ENCODE measurements at regions not wholly inside any gene's neighbourhood (a gene's known extent, or its start where the extent isn't known, plus 50 kb on each side); places are given as distances from the start of the nearest gene placed in this dataset.
"Not testable (repeated sequence)": the region's sequence is repeated elsewhere in the genome, so short reads cannot be mapped to it uniquely, and the experiment has no call there.

DNA sequence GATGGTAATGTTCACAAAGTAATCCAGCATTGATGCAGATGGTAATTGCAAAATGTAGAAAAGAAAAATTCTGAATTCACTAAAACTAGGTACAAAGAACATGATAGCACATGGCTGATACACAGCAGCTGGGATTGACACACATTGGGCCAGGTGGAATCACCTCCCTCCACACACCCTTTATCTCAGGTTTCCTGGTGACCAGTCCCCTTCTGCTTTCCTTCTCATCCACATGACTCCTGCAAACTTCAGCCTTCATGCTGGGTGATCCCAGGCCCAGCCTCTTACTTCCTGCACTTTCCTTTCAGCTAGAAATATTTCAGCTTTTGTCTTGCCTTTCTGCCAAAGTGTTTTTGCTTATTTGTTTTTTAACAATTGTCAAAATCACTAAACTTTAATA is 246.9 kb downstream of the LNPK start:
- DNase-seq = no peak

GRCh38 chr2:175750195-175750594 is 251.9 kb downstream of the LNPK start:
- DNase-seq = no peak

DNA sequence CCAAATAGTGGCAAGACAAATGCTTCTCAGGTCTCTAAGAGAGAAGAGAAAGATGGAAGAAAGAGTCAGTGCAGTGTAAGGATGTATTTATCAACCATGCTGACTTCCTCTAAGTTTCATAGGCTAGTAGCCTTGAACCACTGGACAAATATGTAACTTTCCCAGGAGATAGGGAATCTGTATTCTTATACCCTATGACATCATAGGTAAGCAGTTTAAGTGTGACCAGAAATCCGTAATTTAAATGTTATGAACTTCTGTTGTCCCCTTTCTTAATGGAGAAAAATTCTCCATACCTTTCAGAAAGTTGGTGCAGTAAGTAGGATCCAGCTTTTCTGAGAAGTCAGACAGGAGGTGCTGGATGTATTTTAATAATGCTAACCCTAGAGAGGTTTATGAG is 256.2 kb downstream of the LNPK start:
- no peak for DNase-seq

- no peak for DNase-seq
Observed at GRCh38 chr2:175744000-175744399, 258.1 kb downstream of the LNPK start.

- no peak for DNase-seq
Observed at GRCh38 chr2:175743011-175743410, 259.1 kb downstream of the LNPK start.

DNA sequence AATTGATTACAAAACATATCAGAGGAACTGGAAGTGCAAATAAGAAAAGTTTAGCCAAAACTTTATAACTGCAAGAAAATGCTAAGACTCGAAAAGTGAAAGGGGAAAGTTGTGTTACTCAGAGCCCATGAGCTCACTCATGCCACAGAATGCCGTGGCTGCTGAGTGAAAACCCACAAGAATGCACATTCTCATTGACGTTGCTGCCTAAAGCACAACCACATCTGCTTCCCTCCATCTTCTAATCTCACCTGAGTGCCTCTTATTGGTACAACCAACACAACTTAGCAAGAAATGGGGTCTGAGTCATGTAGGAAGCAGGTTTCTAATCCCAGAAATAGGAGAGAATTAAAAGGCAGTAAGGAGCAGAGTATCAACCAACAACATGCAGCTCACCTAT is 259.7 kb downstream of the LNPK start:
- DNase-seq = no peak

- no peak for DNase-seq
Observed at GRCh38 chr2:175741164-175741563, 260.9 kb downstream of the LNPK start.

DNA sequence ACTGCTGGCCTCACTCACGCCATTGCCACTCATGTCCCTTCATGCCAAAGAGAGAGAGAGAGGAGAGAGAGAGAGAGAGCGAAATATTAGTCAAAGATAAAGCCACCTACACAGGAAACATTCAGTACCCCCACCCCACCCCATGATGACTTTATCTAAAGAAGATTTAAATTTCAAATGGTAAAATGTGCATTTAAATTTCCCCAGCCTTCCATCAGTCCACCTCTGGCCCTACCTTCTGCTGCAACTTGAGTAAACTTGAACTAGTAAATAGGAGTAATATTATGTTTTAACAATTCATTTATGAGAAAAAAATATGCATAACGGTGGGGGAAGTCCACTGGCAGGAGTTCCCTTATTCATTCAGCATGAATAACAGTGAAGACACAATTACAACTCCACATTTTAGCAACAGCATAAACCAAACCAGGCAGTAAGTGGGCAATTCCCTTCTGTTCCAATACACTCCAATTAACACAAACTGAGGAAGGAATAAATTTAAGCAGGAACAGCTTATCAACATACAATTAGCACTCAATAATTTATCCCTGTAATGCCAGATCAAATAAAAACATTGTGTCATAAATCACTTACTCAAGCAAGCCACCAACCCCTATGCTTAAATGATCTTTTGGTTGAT is 264.2 kb downstream of the LNPK start:
- DNase-seq = peak; percentile 42

DNA sequence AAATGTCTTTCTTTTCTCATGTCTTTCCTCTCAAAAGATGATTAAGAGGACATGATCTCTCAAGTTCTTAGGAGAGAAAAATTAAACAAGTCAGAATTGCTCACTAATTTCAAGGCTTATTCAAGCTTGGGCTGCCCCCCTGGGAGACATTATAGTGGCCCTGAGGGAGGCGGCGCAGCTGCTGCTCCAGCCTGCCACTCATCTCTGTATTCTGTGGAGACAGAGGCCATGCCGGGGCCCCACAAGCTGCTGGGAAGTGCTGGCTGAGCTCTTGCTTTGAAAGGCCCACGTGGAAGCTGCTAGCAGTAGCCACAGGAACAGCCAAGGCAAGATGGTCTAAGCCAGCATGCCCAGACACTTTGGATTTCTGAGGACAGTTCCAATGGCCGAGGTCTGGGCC is 267.4 kb downstream of the LNPK start:
- DNase-seq = no peak

- DNase-seq = no peak
Observed at GRCh38 chr2:175732531-175732930, 269.5 kb downstream of the LNPK start.

DNA sequence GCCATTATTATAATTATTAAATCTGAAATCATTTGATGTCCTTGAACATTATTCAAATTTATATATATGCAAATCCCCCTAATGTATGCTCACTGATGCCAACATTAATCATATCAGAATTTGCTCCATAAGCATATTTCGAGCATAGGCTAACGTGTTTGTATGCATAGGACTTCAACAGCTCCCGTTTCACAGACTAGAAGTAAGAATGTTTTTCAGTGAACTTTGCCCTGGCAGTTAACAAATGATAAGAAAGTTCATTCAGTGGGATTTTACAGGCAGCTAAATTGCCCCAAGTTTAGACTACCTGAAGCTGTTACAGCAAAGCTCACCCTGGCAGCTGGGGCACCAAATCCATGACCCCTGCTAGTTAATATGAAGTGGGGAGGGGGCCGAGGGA is 272.0 kb downstream of the LNPK start:
- no peak for DNase-seq

- no peak for DNase-seq
Observed at GRCh38 chr2:175729049-175729706, 272.9 kb downstream of the LNPK start.

- DNase-seq = no peak
Observed at GRCh38 chr2:175728032-175728431, 274.0 kb downstream of the LNPK start.

DNA sequence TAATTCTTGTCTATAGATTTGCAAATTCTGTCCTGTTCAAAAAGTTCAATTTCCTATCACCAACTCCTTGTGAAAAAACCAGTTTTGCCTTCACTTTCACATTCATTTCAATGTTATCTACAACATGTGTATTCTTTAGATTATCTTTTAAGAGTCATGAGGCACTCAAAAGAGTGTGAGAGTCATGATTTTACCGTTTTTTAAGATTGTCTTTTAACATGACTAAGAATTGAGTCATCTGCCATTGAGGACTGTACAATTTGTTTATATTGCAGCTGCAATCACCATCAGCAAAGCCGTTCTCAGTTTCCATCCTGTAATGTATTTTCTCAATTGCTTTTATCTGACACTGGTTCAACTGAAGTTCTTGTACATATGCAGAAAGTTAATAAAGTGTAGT is 275.8 kb downstream of the LNPK start:
- no peak for DNase-seq

GRCh38 chr2:175709248-175709647 is 292.8 kb downstream of the LNPK start:
- DNase-seq = no peak

GRCh38 chr2:175707322-175707721 is 294.7 kb downstream of the LNPK start:
- no peak for DNase-seq

GRCh38 chr2:175704568-175704967 is 297.5 kb downstream of the LNPK start:
- not testable (repeated sequence) for DNase-seq

DNA sequence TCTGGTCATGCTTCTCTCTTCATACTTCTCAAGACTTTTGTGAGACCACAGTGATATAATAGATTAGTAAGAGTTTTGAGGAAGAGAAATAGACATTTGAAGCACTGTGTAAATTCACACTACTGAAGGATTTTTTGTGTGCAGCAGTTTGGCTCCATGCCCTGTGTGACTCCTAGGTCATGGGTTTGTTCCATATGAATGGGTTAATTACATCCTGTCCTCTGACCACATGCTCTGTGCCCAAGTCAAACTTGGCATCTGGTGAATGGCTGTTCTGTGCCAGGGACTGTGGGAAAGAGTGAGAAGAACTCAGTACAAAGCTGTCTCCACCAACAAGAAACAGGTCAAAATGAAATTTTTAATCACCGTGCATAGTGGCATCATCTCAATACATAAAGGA is 304.0 kb downstream of the LNPK start:
- DNase-seq = no peak

- DNase-seq = peak; percentile 47
Observed at GRCh38 chr2:175690113-175690837, 311.8 kb downstream of the LNPK start.

DNA sequence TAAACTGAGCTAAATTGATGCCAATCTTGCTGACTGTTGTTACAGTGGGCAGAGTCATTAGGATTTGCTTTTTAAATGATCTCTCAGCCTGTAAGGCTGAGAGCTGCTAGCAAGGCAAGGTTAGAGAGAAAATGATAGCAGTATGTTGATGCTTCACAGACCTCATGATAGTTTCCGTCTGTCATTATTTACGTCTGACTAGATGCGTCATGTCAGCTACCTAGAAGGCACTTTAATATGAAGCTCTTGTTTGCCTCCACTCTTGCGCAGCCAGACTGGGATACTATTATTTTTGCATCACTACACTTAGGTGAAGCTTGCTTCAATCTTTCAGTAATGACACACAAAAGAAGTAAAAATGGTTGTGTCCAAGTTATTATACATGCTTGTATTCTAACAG is 313.8 kb downstream of the LNPK start:
- no peak for DNase-seq

GRCh38 chr2:175687465-175687864 is 314.6 kb downstream of the LNPK start:
- no peak for DNase-seq

DNA sequence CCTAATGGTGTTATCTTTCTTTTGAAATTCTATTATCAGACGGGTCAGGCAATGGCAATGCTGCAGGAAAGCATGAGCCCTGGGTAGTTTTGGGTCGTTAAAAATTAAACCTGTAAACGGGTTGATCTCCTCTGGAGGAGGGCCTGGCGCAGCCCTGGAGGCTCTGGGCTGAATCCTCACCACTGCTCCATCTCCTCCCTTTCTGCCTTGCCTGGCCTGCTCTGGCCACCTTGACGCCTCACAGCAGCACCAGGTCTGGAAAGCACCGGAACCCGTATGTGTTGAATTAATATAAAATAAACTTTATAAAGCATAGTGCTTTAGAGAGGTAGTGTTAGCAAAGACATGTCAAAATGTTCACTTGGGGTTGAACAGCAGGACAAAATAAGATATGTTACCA is 316.1 kb downstream of the LNPK start:
- no peak for DNase-seq

DNA sequence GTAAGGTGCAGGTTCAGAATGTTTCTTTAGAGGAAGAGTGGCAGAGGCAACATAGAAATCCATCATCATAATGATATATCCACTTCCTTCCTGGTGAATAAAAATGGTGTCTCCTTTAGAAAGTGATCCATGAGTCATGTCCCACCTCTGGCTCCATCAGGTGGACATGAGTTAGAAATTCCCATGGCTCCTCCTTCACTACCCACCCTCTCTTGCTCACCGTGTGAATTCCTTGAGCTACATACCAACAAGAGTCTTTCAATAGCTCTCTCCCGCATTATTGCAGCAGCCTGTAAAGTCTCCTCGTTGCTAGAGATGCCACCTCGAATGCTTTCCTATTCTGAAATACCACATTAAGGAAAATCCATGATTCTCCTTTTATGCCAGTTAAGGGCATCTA is 317.6 kb downstream of the LNPK start:
- no peak for DNase-seq

DNA sequence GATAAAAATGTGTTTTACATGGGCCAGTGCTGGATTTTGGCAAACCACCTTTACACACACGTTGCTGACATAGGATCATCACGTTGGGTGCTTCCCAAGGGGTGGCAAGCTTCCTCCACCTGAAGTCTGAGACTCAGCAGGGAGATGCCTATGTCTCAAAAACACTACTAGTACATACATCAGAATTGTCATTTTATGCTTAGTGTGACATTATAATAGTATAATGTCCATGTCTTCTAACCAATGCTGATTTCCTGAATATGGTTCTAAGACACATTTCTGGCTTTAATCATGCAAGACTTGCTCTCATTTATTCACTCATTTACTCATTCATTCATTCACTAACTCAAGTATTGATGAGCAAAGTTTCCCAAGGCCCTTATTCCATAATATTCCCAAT is 322.3 kb downstream of the LNPK start:
- DNase-seq = no peak

Measured in NCI-H2081 treated with DMSO at 0.1 percent for 48 hours (cell line).